ENCODE measurements at regions not wholly inside any gene's neighbourhood (a gene's known extent, or its start where the extent isn't known, plus 50 kb on each side); places are given as distances from the start of the nearest gene placed in this dataset.

DNA sequence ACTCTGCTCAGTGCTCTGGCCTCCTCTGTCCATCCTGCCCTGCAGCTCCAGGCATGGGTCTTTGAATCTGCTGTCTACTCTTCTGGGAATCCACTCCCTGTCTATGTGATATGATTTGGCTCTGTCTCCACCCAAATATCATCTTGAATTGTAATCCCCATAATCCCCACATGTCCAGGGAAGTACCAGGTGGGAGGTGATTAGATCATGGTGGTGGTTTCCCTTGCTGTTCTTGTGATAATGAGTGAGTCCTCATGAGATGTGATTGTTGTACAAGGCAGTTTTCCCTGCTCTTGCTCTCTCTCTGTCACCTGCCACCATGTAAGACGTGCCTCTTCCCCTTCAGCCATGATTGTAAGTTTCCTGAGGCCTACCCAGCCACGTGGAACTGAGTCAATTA is 881.8 kb upstream of the ID2 start:
- intact Hi-C loops (cut with micrococcal nuclease): no loop called here
- no peaks in the 10 kb centered on the region for H3K27me3 Mint-ChIP-seq
- H3K4me1 Mint-ChIP-seq (ENCODE audit: low read depth): peaks cover 20% of the 10 kb centered on the region
- H3K36me3 Mint-ChIP-seq (ENCODE audit: low read depth): peaks cover 6% of the 10 kb centered on the region
- no peak overlapping the region for H3K27ac Mint-ChIP-seq
- no peak overlapping the region for H3K4me3 Mint-ChIP-seq
- H3K9me3 Mint-ChIP-seq: peaks cover 32% of the 10 kb centered on the region

DNA sequence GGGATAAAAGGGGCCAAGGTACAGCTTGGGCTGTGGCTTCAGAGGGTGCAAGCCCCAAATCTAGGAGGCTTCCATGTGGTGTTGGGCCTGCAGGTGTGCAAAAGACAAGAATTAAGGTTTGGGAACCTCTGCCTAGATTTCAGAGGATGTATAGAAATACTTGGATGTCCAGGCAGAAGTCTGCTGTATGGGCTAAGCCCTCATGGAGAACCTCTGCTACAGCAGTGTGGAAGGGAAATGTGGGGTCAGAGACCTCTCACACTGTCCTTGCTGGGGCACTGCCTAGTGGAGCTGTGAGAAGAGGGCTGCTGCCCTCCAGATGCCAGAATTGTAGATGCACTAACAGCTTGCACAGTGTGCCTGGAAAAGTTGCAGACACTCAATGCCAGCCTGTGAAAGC is 880.6 kb upstream of the ID2 start:
- Mint-ChIP-seq H3K27me3 (no peaks in the 10 kb centered on the region), H3K27ac (no peak overlapping the region), H3K36me3 (ENCODE audit: low read depth) (peaks cover 6% of the 10 kb centered on the region), H3K4me3 (no peak overlapping the region), H3K4me1 (ENCODE audit: low read depth) (peaks cover 9% of the 10 kb centered on the region), H3K9me3 (peaks cover 32% of the 10 kb centered on the region)
- intact Hi-C loops (cut with micrococcal nuclease): no loop called here

DNA sequence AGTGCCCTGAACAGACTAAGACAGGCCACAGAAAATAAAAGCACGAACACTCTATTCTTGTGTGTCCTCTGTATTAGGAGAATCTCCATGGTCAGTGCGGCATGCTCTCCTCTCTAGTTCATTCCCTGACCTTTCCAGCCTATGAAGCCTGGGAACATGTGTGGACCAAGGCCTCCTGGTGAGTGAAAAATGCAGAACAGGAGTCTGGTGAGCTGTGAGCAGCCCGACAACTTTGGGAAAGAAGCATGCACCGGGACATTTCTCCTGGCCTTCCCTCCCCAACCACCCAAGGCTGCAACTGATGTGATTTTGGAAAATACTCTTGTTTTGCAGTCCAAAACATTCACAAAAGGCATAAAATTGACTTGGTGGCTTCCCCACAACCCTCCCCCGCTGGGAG is 878.3 kb upstream of the ID2 start:
- intact Hi-C loops (cut with micrococcal nuclease): no loop called here
- H3K9me3 Mint-ChIP-seq: peaks cover 32% of the 10 kb centered on the region
- H3K27ac Mint-ChIP-seq: no peak overlapping the region
- H3K27me3 Mint-ChIP-seq: no peaks in the 10 kb centered on the region
- H3K4me1 Mint-ChIP-seq (ENCODE audit: low read depth): no peaks in the 10 kb centered on the region
- peaks cover 6% of the 10 kb centered on the region for H3K36me3 Mint-ChIP-seq (ENCODE audit: low read depth)
- no peak overlapping the region for H3K4me3 Mint-ChIP-seq

DNA sequence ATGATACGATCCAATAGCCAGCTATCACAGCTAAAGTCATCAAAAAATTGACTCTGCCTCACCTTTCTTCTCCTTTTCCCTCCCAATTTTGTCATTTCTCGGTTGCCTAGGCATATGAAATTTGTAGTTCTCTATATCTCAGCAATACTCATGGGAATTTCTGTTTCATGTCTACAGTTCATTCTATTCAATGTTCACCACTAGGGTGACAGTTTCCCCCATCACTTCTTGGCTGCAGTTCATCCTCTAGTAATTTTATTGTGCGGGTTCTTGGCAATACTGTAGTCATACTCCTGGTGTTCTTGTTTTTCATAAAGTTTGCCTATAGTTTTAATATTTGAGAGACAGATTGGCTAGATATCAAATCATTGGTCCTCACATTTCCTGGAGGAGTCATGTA is 872.2 kb upstream of the ID2 start:
- Mint-ChIP-seq H3K27ac (no peak overlapping the region), H3K27me3 (no peaks in the 10 kb centered on the region), H3K4me3 (no peak overlapping the region), H3K4me1 (ENCODE audit: low read depth) (peaks cover 10% of the 10 kb centered on the region), H3K9me3 (peaks cover 13% of the 10 kb centered on the region), H3K36me3 (ENCODE audit: low read depth) (no peaks in the 10 kb centered on the region)
- intact Hi-C loops (cut with micrococcal nuclease): no loop called here

DNA sequence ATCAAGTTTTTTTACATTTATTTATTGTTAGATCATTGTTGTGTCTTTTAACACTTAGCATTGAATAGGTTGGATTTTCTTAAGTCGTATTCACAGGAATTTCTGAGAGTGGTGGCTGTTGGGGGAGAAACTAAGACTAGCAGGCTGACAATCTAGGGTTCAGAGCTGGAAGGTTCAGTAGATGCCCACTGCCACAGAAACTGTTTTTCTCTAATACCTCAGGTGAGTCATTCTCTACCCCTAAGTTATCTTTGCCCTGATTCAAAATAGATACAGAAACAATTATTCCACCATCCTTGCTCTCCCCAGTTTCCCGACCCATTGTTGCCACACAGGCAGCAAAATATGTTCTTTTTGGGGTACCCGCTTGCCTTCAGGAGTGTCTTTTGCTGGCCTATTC is 870.8 kb upstream of the ID2 start:
- Mint-ChIP-seq H3K4me1 (ENCODE audit: low read depth) (peaks cover 10% of the 10 kb centered on the region), H3K36me3 (ENCODE audit: low read depth) (no peaks in the 10 kb centered on the region), H3K27me3 (no peaks in the 10 kb centered on the region), H3K9me3 (peaks cover 18% of the 10 kb centered on the region), H3K4me3 (no peak overlapping the region), H3K27ac (no peak overlapping the region)
- intact Hi-C loops (cut with micrococcal nuclease): no loop called here

DNA sequence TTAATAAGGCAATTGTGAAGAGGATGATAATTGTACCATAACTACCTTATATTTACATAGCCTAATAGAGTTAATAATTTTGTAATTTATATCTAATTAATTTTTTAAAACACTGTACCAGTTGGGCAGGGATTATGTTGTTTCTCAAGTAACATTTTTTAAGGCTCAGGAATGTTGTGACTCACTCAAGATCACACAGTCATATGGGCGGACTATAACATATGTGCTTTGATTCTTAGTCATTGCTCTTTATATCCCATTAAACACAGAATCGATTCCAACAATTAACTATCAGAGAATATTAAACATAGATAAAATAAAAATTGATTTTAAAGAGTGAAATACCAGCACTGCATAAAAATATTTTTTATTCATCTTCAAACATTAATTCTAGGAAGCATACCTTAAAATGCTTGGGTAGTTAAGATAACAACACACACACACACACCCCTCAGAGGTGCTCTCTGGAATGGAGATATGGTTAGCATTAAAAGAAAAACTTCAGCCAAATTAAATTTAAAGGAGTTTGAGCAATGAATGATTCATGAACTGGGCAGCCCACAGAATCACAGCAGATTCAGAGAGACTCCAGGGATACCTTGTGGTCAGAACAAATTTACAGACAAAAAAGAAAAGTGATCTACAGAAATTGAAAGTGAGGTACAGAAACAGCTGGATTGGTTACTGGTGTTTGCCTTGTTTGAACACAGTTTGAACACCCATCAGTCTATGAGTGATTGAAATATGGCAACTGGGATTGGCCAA is 869.4 kb upstream of the ID2 start:
- no peaks in the 10 kb centered on the region for H3K27me3 Mint-ChIP-seq
- H3K27ac Mint-ChIP-seq: no peak overlapping the region
- H3K9me3 Mint-ChIP-seq: peaks cover 18% of the 10 kb centered on the region
- intact Hi-C loops (cut with micrococcal nuclease): no loop called here
- H3K4me1 Mint-ChIP-seq (ENCODE audit: low read depth): peaks cover 10% of the 10 kb centered on the region
- H3K4me3 Mint-ChIP-seq: no peak overlapping the region
- H3K36me3 Mint-ChIP-seq (ENCODE audit: low read depth): no peaks in the 10 kb centered on the region

DNA sequence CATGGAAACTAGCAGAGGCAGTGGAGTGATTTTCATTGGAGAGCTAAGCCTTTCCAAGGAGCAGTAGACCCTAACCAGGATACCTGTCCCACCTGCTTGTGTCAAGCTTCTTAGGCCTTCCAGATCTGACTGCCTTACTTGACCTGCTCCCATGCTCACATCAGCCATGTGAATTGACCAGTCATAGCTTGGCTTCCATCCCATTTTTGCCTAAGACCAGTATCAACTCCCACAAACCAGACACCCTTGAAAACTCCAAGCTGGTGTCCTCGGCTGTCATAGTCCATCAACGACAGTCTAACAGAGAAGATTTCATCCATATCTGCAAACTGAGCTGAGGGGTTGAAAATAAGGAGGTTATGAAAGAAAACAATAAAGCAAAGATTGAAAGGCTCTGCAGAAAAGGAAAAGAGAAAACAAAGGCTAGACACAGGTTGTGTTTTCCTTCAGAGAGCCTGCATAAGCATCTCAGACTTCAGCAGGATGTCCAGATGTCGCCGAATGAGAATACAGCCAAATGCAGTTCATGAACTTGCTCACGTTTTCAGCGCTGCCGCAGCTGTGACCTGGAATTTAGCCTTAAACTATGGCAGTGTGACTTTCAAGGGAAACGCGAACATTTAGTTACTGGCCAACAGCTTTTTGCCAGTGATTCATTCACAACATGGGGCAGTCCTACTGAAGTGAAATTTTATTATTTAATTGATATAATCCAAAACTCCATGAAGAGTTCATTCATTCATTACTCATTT is 868.1 kb upstream of the ID2 start:
- Mint-ChIP-seq H3K4me1 (ENCODE audit: low read depth) (peaks cover 10% of the 10 kb centered on the region), H3K27ac (no peak overlapping the region), H3K36me3 (ENCODE audit: low read depth) (no peaks in the 10 kb centered on the region), H3K4me3 (no peak overlapping the region), H3K27me3 (no peaks in the 10 kb centered on the region), H3K9me3 (peaks cover 18% of the 10 kb centered on the region)
- intact Hi-C loops (cut with micrococcal nuclease): no loop called here

DNA sequence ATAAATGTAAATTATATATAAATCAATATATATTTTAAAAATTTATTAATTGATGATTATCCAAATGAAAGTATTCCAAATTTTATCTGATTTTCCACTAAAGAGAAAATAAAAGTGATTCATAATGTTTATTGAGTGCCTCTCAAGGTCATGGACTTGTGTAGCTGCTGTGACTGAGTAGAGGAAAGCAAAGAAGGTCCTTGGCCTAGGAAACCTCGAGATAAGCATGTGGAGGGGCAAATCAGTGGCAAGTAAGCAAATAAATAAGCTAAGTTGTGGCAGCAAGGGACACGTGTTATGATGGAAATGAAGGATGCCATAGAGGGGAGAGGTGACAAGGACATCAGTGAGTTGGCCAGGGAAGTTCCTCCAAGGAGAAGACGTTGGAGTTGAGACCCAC is 866.1 kb upstream of the ID2 start:
- Mint-ChIP-seq H3K27ac (no peak overlapping the region), H3K36me3 (ENCODE audit: low read depth) (no peaks in the 10 kb centered on the region), H3K9me3 (peaks cover 18% of the 10 kb centered on the region), H3K4me3 (no peak overlapping the region), H3K4me1 (ENCODE audit: low read depth) (peaks cover 10% of the 10 kb centered on the region), H3K27me3 (no peaks in the 10 kb centered on the region)
- intact Hi-C loops (cut with micrococcal nuclease): no loop called here

DNA sequence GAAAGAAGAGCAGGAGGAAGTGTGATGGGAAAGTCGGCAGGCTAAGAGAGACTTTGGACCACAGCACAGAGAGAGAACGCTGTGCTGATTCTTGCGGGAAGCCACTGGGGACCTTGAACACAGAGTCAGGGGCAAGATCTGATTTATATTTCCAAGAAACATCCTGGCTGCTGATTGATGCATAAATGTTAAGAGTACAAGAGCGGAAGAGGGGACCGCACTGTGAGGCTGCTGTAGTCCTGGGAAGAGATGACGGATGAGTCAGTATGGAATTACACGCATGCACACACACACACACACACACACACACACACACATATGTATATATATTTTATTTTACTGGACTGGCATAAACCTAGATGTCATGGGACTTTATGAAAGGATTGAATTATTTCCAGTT is 865.6 kb upstream of the ID2 start:
- Mint-ChIP-seq H3K9me3 (peaks cover 18% of the 10 kb centered on the region), H3K27me3 (no peaks in the 10 kb centered on the region), H3K36me3 (ENCODE audit: low read depth) (no peaks in the 10 kb centered on the region), H3K4me3 (no peak overlapping the region), H3K27ac (no peak overlapping the region), H3K4me1 (ENCODE audit: low read depth) (peaks cover 8% of the 10 kb centered on the region)
- intact Hi-C loops (cut with micrococcal nuclease): no loop called here

DNA sequence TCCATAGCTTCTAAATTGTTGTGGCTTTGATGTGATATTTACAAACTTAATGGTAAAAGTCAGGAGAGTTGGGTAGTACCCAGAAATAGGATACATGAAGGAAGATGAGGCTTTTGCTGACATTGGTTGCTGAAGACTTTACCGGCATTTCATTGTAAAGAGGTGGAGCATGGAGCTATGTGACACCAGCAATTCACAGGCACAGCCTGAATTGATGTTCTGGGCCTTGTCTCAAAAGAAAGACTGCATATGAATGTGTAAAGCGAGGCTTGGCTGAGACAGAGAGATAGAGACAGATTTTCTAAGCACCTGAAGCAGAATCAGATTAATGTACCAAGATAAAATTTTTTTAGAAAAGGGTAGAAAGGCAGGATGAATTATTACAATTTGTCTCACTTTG is 864.9 kb upstream of the ID2 start:
- Mint-ChIP-seq H3K4me1 (ENCODE audit: low read depth) (peaks cover under 1% of the 10 kb centered on the region), H3K4me3 (no peak overlapping the region), H3K27ac (no peak overlapping the region), H3K27me3 (no peaks in the 10 kb centered on the region), H3K36me3 (ENCODE audit: low read depth) (no peaks in the 10 kb centered on the region), H3K9me3 (peaks cover 18% of the 10 kb centered on the region)
- intact Hi-C loops (cut with micrococcal nuclease): no loop called here

DNA sequence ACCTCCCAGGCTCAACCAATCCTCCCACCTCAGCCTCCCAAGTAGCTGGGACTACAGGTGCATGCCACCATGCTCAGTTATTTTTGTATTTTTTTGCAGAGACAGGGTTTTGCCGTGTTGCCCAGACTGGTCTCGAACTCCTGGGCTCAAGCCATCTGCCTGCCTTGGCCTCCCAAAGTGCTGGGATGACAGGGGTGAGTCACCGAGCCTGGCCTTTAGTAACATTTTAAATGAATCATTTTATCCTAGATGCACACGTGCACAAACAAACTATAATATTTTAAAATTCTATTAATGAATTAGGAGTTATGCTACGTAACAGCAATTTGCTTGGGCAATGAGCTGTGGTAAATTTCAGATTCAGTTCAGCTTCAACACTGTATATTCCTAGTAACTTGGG is 862.5 kb upstream of the ID2 start:
- Mint-ChIP-seq H3K9me3 (peaks cover 8% of the 10 kb centered on the region), H3K27ac (no peak overlapping the region), H3K36me3 (ENCODE audit: low read depth) (no peaks in the 10 kb centered on the region), H3K27me3 (no peaks in the 10 kb centered on the region), H3K4me3 (no peak overlapping the region), H3K4me1 (ENCODE audit: low read depth) (no peaks in the 10 kb centered on the region)
- intact Hi-C loops (cut with micrococcal nuclease): no loop called here

DNA sequence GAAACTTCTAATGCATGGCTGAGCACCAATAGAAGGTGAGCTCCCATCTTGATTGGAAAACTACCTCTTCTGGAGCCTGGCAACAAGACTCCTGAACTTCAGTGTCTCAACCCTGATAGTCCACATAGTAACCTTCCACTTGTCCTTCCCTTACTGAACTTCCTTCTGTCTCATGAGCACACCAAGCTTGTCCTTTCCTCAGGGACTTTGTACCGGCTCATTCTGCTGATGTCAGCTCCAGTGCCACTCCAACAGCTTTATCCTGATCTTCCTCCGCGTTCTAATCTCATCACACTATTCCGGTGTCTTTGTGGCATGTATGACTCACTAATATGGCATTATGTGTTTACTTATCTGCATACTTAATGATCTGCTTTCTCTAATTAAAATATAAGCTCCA is 862.0 kb upstream of the ID2 start:
- intact Hi-C loops (cut with micrococcal nuclease): no loop called here
- no peaks in the 10 kb centered on the region for H3K4me1 Mint-ChIP-seq (ENCODE audit: low read depth)

DNA sequence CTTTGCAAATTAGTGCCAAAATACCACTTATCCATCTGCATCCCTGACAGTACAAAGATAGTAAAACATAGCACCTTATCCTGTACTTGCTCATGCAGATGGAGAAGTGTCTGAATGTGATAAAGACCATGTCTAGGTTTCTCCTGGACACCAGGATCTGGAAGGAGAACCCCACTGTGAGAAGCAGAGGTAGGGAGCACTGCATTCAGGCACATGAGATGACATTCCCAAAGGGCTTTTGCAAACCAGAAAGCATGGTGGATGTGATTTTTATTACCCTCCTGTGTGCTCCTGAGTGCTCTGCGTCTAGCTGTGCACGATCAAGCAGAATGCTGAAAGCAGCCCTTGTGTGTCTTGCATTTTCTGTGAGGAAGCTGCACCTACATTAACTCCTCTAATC is 857.6 kb upstream of the ID2 start:
- Mint-ChIP-seq H3K36me3 (ENCODE audit: low read depth) (no peaks in the 10 kb centered on the region), H3K9me3 (no peaks in the 10 kb centered on the region), H3K4me1 (ENCODE audit: low read depth) (no peaks in the 10 kb centered on the region), H3K27ac (no peak overlapping the region), H3K4me3 (no peak overlapping the region), H3K27me3 (no peaks in the 10 kb centered on the region)
- intact Hi-C loops (cut with micrococcal nuclease): no loop called here

More for the DNA sequence above, 862.0 kb upstream of the ID2 start:
- Mint-ChIP-seq H3K36me3 (ENCODE audit: low read depth) (no peaks in the 10 kb centered on the region), H3K4me3 (no peak overlapping the region), H3K27me3 (no peaks in the 10 kb centered on the region), H3K27ac (no peak overlapping the region), H3K9me3 (peaks cover 3% of the 10 kb centered on the region)

DNA sequence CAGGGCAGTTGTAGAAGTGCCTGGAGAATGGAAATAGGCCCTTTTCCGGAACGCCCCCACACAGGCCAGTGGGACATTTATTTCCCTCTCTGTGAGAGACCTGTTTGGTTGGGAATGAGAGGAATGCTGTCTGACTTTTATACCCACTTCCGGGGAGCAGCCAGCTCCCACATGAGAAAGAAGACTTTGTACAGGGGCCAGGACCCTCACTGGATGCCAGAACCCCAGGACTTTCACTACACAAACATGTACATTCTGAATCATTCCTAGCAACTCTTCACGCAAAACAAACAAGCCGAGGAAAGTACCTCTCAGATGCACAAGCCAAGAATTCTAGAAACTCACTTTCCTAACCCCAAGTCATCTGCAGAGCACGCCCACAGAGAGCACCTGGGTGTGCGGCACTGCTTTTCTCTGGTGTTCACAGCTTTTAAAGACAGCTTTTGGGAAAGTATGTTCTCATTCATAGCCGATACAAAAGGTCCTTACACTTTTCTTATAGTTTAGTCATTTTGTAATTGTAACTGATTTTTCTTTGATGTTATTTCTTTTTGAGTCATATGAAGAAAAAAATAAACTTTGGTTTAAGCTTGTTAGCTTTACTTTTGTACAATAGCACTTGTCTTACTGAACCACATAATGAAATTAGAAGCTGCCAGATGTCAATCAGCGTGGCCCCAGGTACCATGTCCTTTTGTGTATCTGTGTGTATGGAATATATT is 856.1 kb upstream of the ID2 start:
- H3K36me3 Mint-ChIP-seq (ENCODE audit: low read depth): no peaks in the 10 kb centered on the region
- H3K9me3 Mint-ChIP-seq: no peaks in the 10 kb centered on the region
- H3K4me3 Mint-ChIP-seq: no peak overlapping the region
- H3K27me3 Mint-ChIP-seq: no peaks in the 10 kb centered on the region
- intact Hi-C loops (cut with micrococcal nuclease): no loop called here
- no peak overlapping the region for H3K27ac Mint-ChIP-seq
- no peaks in the 10 kb centered on the region for H3K4me1 Mint-ChIP-seq (ENCODE audit: low read depth)

Data from dendritic cell treated with granulocyte-macrophage colony-stimulating factor and Interleukin-4, amounts not matched to agents 40 ng/mL and 50 ng/mL, for 4 days (primary cell).